MCF 10A (cell line): ENCODE measurements at regions not wholly inside any gene's neighbourhood (a gene's known extent, or its start where the extent isn't known, plus 50 kb on each side); places are given as distances from the start of the nearest gene placed in this dataset.

Experiments
- BruUV-seq: library from RNA; stranded (reverse); fragments of 400-500 nt; replicated peaks from 2 replicates; lab custom pipeline; 2021; lab: Mats Ljungman, UMichigan
- CTCF ChIA-PET: fragments of 300-600 bp; sonication (Branson Sonifier 250); formaldehyde crosslinking; extraction: SDS; loops from one replicate; lab custom pipeline; 2021; ENCODE audit warnings: antibody characterized with exemption, inconsistent platforms; lab: Yijun Ruan, JAX
- POLR2A ChIA-PET: fragments of 300-600, 350-650 bp; sonication (Branson Sonifier 250); formaldehyde crosslinking; extraction: SDS; loops from one replicate; lab custom pipeline; 2020; ENCODE audit warnings: antibody characterized with exemption, inconsistent platforms; lab: Yijun Ruan, JAX
- DNase-seq: peaks from one replicate; pipeline ENCODE4 v3.0.0-alpha.2; 2018; ENCODE audit not compliant: unreplicated experiment
- H3K27ac Mint-ChIP-seq: one replicate; pipeline ENCODE4 v1.8.0; 2022; ENCODE audit warnings: mild to moderate bottlenecking, low read depth, mixed read lengths; ENCODE audit not compliant: unreplicated experiment
- H3K27me3 Mint-ChIP-seq: one replicate; pipeline ENCODE4 v1.8.0; 2022; ENCODE audit warnings: mixed read lengths; ENCODE audit not compliant: insufficient read depth, unreplicated experiment
- H3K36me3 Mint-ChIP-seq: one replicate; pipeline ENCODE4 v1.8.0; 2022; ENCODE audit warnings: mild to moderate bottlenecking, moderate library complexity, mixed read lengths; ENCODE audit not compliant: insufficient read depth, unreplicated experiment
- H3K4me1 Mint-ChIP-seq: one replicate; pipeline ENCODE4 v1.8.0; 2022; ENCODE audit warnings: mixed read lengths; ENCODE audit not compliant: insufficient read depth, unreplicated experiment
- H3K4me3 Mint-ChIP-seq: one replicate; pipeline ENCODE4 v1.8.0; 2022; ENCODE audit warnings: mild to moderate bottlenecking, moderate library complexity, mixed read lengths; ENCODE audit not compliant: unreplicated experiment
- H3K9me3 Mint-ChIP-seq: one replicate; pipeline ENCODE4 v1.8.0; 2022; ENCODE audit warnings: mixed read lengths; ENCODE audit not compliant: unreplicated experiment
- intact Hi-C: fragments of 100-400 bp; cut with micrococcal nuclease; formaldehyde crosslinking; loops from 2 replicates; pipeline ENCODE4 v1.14.1; 2022
- TF ChIP-seq, protein P1 (sequence below): fragments of 200-600 bp; IDR thresholded peaks from one replicate; pipeline ENCODE4 v1.8.0; 2022; ENCODE audit warnings: antibody characterized with exemption, mild to moderate bottlenecking; ENCODE audit not compliant: unreplicated experiment

GRCh38 chr13:61078976-61079770 is 336.5 kb downstream of the PCDH20 start:
- no peaks in the 10 kb centered on the region for H3K4me1 Mint-ChIP-seq
- no peak for DNase-seq
- no peak overlapping the region for H3K27ac Mint-ChIP-seq
- H3K9me3 Mint-ChIP-seq: peaks cover 26% of the 10 kb centered on the region
- CTCF ChIA-PET: interaction anchor here (0.6 kb wide), 1 partner anchor 410 kb away, joined by 3 read pairs; no protein-coding TSS in a partner anchor
- H3K36me3 Mint-ChIP-seq: no peaks in the 10 kb centered on the region
- POLR2A ChIA-PET: no interaction called here
- no peak overlapping the region for H3K4me3 Mint-ChIP-seq
- TF ChIP-seq, protein P1, sequence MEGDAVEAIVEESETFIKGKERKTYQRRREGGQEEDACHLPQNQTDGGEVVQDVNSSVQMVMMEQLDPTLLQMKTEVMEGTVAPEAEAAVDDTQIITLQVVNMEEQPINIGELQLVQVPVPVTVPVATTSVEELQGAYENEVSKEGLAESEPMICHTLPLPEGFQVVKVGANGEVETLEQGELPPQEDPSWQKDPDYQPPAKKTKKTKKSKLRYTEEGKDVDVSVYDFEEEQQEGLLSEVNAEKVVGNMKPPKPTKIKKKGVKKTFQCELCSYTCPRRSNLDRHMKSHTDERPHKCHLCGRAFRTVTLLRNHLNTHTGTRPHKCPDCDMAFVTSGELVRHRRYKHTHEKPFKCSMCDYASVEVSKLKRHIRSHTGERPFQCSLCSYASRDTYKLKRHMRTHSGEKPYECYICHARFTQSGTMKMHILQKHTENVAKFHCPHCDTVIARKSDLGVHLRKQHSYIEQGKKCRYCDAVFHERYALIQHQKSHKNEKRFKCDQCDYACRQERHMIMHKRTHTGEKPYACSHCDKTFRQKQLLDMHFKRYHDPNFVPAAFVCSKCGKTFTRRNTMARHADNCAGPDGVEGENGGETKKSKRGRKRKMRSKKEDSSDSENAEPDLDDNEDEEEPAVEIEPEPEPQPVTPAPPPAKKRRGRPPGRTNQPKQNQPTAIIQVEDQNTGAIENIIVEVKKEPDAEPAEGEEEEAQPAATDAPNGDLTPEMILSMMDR: no peak
- intact Hi-C loops: no loop called here
- no TSS peak for BruUV-seq
- peaks cover 29% of the 10 kb centered on the region for H3K27me3 Mint-ChIP-seq

DNA sequence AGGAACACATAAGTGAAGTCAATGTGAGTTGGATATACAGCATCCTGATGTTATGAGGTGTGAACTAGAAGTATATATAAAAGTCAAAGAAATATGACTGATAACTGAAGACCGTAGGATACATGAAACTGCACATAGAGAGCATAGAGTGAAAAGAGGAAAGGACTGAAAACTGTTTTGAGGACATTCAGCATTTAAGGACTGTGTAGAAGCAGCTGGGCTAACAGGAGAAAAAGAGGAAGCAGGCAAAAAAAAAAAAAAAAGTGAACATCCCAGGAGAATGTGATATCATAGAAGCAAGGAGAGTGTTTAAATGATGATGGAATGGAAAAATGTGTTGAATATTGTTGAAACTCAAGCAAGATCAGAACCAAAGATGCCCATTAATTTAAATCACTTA is 363.5 kb downstream of the PCDH20 start:
- POLR2A ChIA-PET: no interaction called here
- no peaks in the 10 kb centered on the region for H3K9me3 Mint-ChIP-seq
- H3K36me3 Mint-ChIP-seq: no peaks in the 10 kb centered on the region
- CTCF ChIA-PET: interaction anchor here (0.5 to 0.6 kb wide), 2 partner anchors 205 to 1017 kb away, joined by 3 read pairs; no protein-coding TSS in a partner anchor
- no peak for DNase-seq
- BruUV-seq: no TSS peak
- H3K4me3 Mint-ChIP-seq: no peak overlapping the region
- no peaks in the 10 kb centered on the region for H3K4me1 Mint-ChIP-seq
- TF ChIP-seq, protein P1: no peak
- no peak overlapping the region for H3K27ac Mint-ChIP-seq
- peaks cover 50% of the 10 kb centered on the region for H3K27me3 Mint-ChIP-seq
- intact Hi-C loops: no loop called here

- Mint-ChIP-seq H3K4me3 (no peak overlapping the region), H3K27me3 (peaks cover 21% of the 10 kb centered on the region), H3K36me3 (no peaks in the 10 kb centered on the region), H3K4me1 (no peaks in the 10 kb centered on the region), H3K27ac (no peak overlapping the region), H3K9me3 (no peaks in the 10 kb centered on the region)
- TF ChIP-seq, protein P1: no peak
- intact Hi-C loops: no loop called here
- BruUV-seq: no TSS peak
- POLR2A ChIA-PET: interaction anchor here (0.6 kb wide), 1 partner anchor 20 kb away, joined by 3 read pairs; no protein-coding TSS in a partner anchor
- no peak for DNase-seq
- CTCF ChIA-PET: interaction anchor here (0.6 to 0.7 kb wide), 2 partner anchors 342 to 649 kb away, joined by 3 to 7 read pairs; no protein-coding TSS in a partner anchor
These were observed 370.4 kb downstream of the PCDH20 start for GRCh38 chr13:61045251-61045650.

GRCh38 chr13:61040181-61040580 is 375.5 kb downstream of the PCDH20 start:
- Mint-ChIP-seq H3K9me3 (peaks cover 12% of the 10 kb centered on the region), H3K4me3 (no peak overlapping the region), H3K36me3 (no peaks in the 10 kb centered on the region), H3K27me3 (peaks cover 52% of the 10 kb centered on the region), H3K4me1 (no peaks in the 10 kb centered on the region), H3K27ac (no peak overlapping the region)
- intact Hi-C loops: no loop called here
- no TSS peak for BruUV-seq
- POLR2A ChIA-PET: no interaction called here
- no peak for DNase-seq
- TF ChIP-seq, protein P1: no peak
- CTCF ChIA-PET: no interaction called here
